Thoracic aorta (tissue), 2 donors: ENCODE measurements at regions not wholly inside any gene's neighbourhood (a gene's known extent, or its start where the extent isn't known, plus 50 kb on each side); places are given as distances from the start of the nearest gene placed in this dataset.

Experiments
- ATAC-seq: fragments of 150-250 bp; one replicate; pipeline ENCODE4 v1.8.0; 2017; ENCODE audit warnings: low read depth; ENCODE audit not compliant: insufficient number of reproducible peaks, low FRiP score
- DNase-seq: peaks from one replicate; pipeline ENCODE4 v3.0.0-alpha.2; 2020; ENCODE audit warnings: low spot score
- H3K27ac ChIP-seq, 2 donors: fragments of 200-600 bp; sonication (generic); 1 replicate in 1 of 2; 2 replicates in 1 of 2; pipeline ENCODE4 v1.5.1; 2016; ENCODE audit warnings: mild to moderate bottlenecking in 2 of 2, moderate library complexity in 2 of 2
- H3K27me3 ChIP-seq: fragments of 200-600 bp; sonication (generic); replicated peaks from 2 replicates; pipeline ENCODE4 v1.6.0; 2016; ENCODE audit warnings: mild to moderate bottlenecking; ENCODE audit not compliant: insufficient read depth
- H3K36me3 ChIP-seq: fragments of 200-600 bp; sonication (generic); one replicate; pipeline ENCODE4 v1.5.1; 2016
- H3K4me1 ChIP-seq, 2 donors: fragments of 200-600 bp; sonication (generic); 1 replicate in 1 of 2; 2 replicates in 1 of 2; pipeline versions ENCODE4 v1.5.1 to v1.6.0; 2016; ENCODE audit warnings: low read depth in 2 of 2, mild to moderate bottlenecking in 1 of 2; ENCODE audit not compliant: control insufficient read depth in 1 of 2
- H3K4me3 ChIP-seq: fragments of 200-600 bp; sonication (generic); 2 replicates; pipeline ENCODE4 v1.5.1; 2016; ENCODE audit warnings: mild to moderate bottlenecking
- H3K9me3 ChIP-seq: fragments of 200-600 bp; sonication (generic); 2 replicates; pipeline ENCODE4 v1.5.1; 2016
- CTCF ChIP-seq: fragments of 200-600 bp; sonication (generic); IDR thresholded peaks from one replicate; pipeline ENCODE4 v1.5.1; 2019; ENCODE audit warnings: antibody characterized with exemption

GRCh38 chr2:220293966-220294365 is 666.5 kb downstream of the SLC4A3 start:
- Histone ChIP-seq H3K27me3 (no peaks in the 10 kb centered on the region), H3K9me3 (no peaks in the 10 kb centered on the region), H3K36me3 (no peaks in the 10 kb centered on the region), H3K4me1 (no peaks in the 10 kb centered on the region), H3K4me3 (no peak overlapping the region), H3K27ac (no peak overlapping the region)
- DNase-seq (no peak), ATAC-seq (no peak)
- no peak for TF ChIP-seq CTCF

- Histone ChIP-seq H3K9me3 (no peaks in the 10 kb centered on the region), H3K4me1 (no peaks in the 10 kb centered on the region), H3K4me3 (no peak overlapping the region), H3K36me3 (no peaks in the 10 kb centered on the region), H3K27me3 (no peaks in the 10 kb centered on the region), H3K27ac (no peak overlapping the region)
- DNase-seq (no peak), ATAC-seq (peak; percentile 55)
- TF ChIP-seq CTCF = no peak
Measured at GRCh38 chr2:220296174-220296573, 668.7 kb downstream of the SLC4A3 start.

GRCh38 chr2:220297093-220297492 is 669.7 kb downstream of the SLC4A3 start:
- Histone ChIP-seq H3K4me3 (no peak overlapping the region), H3K4me1 (no peaks in the 10 kb centered on the region), H3K36me3 (no peaks in the 10 kb centered on the region), H3K27me3 (no peaks in the 10 kb centered on the region), H3K9me3 (no peaks in the 10 kb centered on the region), H3K27ac (no peak overlapping the region)
- no peak for DNase-seq
- ATAC-seq = no peak
- TF ChIP-seq CTCF = no peak

- no peaks in the 10 kb centered on the region for H3K4me1 ChIP-seq
- H3K9me3 ChIP-seq = no peaks in the 10 kb centered on the region
- no peaks in the 10 kb centered on the region for H3K27me3 ChIP-seq
- no peak overlapping the region for H3K27ac ChIP-seq
- no peaks in the 10 kb centered on the region for H3K36me3 ChIP-seq
- no peak overlapping the region for H3K4me3 ChIP-seq
- no peak for TF ChIP-seq CTCF
- DNase-seq (no peak), ATAC-seq (no peak)
Measured at GRCh38 chr2:220300806-220301205, 673.4 kb downstream of the SLC4A3 start.

GRCh38 chr2:220302756-220303155 is 675.3 kb downstream of the SLC4A3 start:
- Histone ChIP-seq H3K9me3 (no peaks in the 10 kb centered on the region), H3K4me1 (no peaks in the 10 kb centered on the region), H3K27me3 (no peaks in the 10 kb centered on the region), H3K36me3 (no peaks in the 10 kb centered on the region), H3K27ac (no peak overlapping the region), H3K4me3 (no peak overlapping the region)
- TF ChIP-seq CTCF = no peak
- DNase-seq (no peak), ATAC-seq (no peak)
